GM18502 (cell line): ENCODE measurements at regions not wholly inside any gene's neighbourhood (a gene's known extent, or its start where the extent isn't known, plus 50 kb on each side); places are given as distances from the start of the nearest gene placed in this dataset.

ENCODE experiments used
- ATAC-seq: cut with Tn5 transposase; IDR thresholded peaks from one replicate; pipeline ENCODE4 v1.9.1; 2021; ENCODE audit warnings: mild to moderate bottlenecking; ENCODE audit not compliant: unreplicated experiment, poor library complexity

- no peak for ATAC-seq
Observed at GRCh38 chr6:113339209-113339608, 517.9 kb upstream of the MARCKS start.

GRCh38 chr6:113340371-113340770 lies 516.8 kb upstream of the MARCKS start:
- no peak for ATAC-seq

GRCh38 chr6:113343940-113344339 lies 513.2 kb upstream of the MARCKS start:
- ATAC-seq = no peak

DNA sequence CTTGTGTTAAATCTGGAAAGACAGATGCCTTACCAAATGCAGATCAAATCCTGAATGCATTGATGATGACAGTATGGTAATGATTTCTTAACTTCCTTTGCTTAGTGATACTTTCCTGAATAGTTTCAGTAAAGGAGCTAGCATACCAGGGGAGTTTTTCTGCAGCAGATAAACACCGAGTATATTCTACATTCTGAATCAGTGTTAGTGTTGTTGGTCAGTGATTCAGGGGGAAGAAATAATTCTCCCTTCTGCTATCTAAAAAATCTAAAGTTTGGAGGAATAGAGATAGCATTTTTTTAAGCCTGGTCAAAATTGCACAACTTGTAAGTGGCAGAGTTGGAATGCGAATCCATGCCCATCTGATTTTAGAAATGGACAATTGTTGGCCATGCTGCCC lies 512.2 kb upstream of the MARCKS start:
- ATAC-seq = no peak

GRCh38 chr6:113347436-113347835 lies 509.7 kb upstream of the MARCKS start:
- ATAC-seq = no peak

GRCh38 chr6:113350461-113350860 lies 506.7 kb upstream of the MARCKS start:
- ATAC-seq = no peak

- no peak for ATAC-seq
Observed at GRCh38 chr6:113351173-113351834, 505.8 kb upstream of the MARCKS start.

DNA sequence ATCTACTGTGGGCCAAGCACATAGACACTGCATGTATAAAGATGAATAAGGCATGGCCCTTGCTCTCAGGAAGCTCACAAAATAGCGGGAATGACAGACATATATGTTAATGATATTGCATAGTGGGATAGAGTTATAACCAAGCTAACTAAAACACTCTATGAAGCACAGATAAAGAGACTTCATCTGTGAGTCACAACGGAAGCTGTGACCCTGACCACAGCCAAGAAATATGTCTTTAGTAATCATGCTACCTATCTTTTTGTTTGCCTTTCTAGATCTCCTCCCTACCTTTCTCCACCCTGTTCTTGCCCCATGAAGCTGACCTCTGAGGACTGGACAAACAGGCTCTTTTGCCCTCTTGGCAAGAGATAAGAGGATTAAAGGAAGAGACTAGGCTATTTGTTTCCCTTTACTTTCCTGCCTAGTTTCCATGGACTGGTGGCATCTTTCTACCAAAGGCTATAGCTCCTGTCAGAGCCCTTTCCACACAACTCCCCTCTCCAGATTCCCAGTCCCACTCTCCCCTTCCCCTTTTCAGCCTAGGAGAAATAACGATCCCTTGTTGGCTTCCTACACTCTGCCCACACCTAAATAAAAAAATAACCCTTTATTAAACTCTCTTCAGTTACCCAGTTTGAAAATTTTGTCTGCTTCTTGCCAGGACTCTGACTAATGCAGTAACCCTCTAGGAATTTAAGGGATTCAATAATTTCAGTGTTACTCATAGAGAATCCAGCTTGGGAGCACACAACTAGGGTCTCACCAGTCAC lies 504.9 kb upstream of the MARCKS start:
- ATAC-seq = no peak

DNA sequence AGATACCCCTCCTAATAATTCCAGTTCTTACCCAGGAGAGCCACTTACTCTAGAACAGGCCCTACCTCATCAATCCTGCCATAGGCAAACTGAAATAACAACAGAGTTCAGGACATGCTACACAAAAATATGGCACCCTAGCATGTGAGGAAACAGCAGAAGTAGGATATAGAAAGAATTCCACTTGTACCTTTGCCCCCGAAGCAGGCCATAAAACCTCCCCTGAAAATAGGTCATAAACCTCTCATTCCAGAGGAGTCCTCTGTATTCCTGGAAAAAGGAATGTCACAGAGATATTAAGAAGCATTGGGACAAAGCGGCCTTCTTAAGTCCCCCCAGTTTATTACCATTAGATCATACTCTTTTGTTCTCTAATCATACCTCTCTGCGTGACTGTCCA lies 504.3 kb upstream of the MARCKS start:
- ATAC-seq = no peak

GRCh38 chr6:113353392-113353791 lies 503.8 kb upstream of the MARCKS start:
- no peak for ATAC-seq

GRCh38 chr6:113354204-113354895 lies 502.8 kb upstream of the MARCKS start:
- ATAC-seq = no peak

DNA sequence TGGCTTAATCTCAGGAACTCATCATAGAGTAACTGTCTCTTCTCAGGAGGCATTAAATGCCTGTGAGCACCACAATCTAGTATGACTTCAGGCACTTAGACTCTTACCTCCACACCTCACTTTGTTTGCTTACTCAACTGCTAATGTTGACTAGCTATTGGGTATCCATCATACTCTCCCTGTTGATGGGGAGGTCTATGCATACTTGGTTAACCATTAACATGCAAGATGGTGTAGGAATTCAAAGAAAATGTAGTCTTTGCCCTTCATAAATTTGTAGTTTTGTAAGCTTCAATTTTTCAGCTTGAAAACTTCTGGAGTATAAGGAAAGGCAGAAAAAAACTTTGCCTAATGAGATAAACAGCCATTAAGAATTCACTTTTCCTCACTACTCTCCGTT lies 501.0 kb upstream of the MARCKS start:
- ATAC-seq = no peak

- no peak for ATAC-seq
Observed at GRCh38 chr6:113357041-113357440, 500.1 kb upstream of the MARCKS start.

GRCh38 chr6:113358063-113358583 lies 499.0 kb upstream of the MARCKS start:
- ATAC-seq = no peak

DNA sequence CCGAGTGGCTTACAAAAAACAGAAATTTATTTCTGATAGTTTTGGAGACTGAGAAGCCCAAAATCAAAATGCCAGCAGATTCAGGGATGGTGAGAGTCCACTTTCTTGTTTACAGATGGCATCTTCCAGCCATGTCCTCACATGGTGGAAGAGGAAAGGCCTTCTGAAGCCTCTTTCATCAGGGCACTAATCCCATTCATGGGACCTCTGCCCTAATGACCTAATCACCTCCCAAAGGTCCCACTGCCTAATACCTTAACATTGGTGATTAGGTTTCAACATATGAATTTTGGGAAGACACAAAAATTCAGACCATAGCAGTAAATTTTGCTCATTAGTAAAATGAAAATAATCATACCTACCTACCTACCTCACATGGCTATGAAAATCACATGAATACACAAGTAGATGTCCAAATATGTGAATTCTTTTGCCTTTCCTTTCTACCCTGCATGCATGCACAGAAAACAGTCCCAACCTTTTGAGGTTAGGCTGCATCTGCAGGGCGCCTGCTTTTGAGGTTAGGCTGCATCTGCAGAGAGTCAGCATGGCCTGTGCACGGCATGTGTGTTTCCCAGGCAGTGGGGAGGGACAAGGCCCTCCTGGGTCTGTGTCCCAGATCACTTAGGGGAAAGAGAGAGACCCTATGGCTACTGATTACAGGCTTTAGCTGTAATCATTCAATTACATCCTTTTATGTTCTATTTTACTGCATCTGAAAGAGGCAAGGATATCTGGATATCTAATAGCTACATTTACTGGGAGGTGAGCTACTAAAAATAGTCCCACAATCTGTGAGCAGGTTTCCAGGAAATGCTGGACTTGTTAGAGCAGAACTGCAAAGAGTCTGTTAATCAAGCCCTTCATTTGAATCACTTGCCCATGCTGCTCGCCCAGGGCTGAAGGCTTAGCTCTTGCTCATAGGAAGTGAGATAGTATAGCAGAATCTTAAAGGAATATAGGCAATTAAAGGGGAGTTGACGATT lies 497.7 kb upstream of the MARCKS start:
- ATAC-seq = no peak

DNA sequence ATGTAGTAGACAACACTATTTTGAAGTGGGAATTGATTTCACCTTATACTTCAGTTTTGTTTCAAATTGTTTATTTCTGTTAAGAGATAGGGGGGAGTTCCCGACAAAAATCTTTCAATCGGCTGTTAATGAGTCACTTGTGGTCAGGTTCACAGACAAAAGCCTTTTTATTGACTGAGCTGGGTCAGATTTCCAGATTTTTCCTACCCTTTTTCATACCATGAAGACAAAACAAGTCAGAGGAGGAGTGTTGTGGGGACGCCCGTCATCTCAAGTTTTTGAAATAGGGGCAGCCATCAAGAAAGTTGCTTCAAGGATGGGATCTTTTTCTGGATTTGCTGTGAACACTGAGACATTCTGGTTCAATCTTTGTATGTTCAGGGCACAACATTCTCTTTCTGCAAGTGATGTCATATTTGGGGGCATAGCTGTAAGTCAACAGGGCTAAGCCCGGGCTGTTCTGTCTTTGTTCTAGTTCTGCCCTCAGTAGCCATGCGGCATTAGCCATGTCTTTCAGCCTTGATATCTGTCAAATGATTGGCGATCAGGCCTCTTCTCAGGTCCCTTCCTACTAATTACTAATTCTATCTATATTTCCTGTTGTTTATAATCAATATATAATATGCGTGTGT lies 496.0 kb upstream of the MARCKS start:
- ATAC-seq = no peak

GRCh38 chr6:113362301-113363047 lies 494.7 kb upstream of the MARCKS start:
- ATAC-seq = no peak

DNA sequence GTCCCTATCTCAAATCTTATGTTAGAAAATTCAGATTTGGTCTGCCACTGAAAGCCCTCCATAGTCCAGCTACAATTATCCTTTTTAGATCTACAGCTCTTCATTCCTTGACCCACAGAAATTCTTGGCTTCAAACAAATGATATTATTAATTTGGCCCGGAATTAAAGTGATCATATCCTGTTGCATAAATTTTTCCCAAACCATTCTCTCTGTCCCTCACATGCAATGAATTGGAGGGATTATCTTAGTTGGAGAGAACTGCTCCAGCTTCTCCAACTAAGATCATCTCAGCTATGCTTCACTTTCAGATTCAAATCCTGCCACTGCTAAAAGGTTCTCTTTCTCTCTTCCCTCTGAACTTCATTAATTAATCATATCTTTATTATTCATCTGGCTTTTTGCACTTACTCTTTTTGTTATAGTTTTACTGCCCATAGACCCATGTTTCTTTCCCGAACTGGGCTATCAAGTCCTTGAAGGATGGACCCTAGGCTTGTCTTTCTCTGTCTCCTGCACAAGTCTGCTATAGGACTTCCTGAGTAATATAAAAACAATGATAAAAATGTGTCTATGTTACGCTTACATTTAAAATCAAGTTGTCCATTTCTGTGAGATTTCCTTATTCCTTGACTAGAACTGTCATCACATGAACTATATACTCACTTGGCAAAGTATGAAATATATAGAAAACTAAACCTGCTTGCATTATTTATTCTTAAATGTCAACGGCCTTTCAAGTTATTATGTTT lies 493.9 kb upstream of the MARCKS start:
- ATAC-seq = no peak
